Fibroblast of lung (primary cell): ENCODE measurements at regions not wholly inside any gene's neighbourhood (a gene's known extent, or its start where the extent isn't known, plus 50 kb on each side); places are given as distances from the start of the nearest gene placed in this dataset.
A peak's percentile ranks its signal among the peaks of the same experiment; 100 is the strongest.
"Not testable (repeated sequence)": the region's sequence is repeated elsewhere in the genome, so short reads cannot be mapped to it uniquely, and the experiment has no call there.

Source experiments
- DNase-seq, 2 donors: peaks; one replicate each; pipeline versions ENCODE4 v3.0.0 to v3.0.0-alpha.2; 2010; ENCODE audit warnings: low read depth in 2 of 2
- H2AFZ ChIP-seq: 2 replicates; pipeline ENCODE4 v1.5.1; 2012; ENCODE audit warnings: low read length, control low read depth, inconsistent platforms
- H3K27ac ChIP-seq: 2 replicates; pipeline ENCODE4 v1.5.1; 2011; ENCODE audit warnings: low read length, control low read depth; ENCODE audit not compliant: insufficient read depth
- H3K27me3 ChIP-seq: 2 replicates; pipeline ENCODE4 v1.5.1; 2011; ENCODE audit warnings: mild to moderate bottlenecking, low read length; ENCODE audit not compliant: control insufficient read depth, insufficient read depth
- H3K36me3 ChIP-seq: 2 replicates; pipeline ENCODE4 v1.5.1; 2011; ENCODE audit warnings: low read length; ENCODE audit not compliant: control insufficient read depth, insufficient read depth
- H3K4me1 ChIP-seq: 2 replicates; pipeline ENCODE4 v1.5.1; 2011; ENCODE audit warnings: low read length; ENCODE audit not compliant: control insufficient read depth, insufficient read depth; ENCODE audit errors: extremely low read depth
- H3K4me2 ChIP-seq: 2 replicates; pipeline ENCODE4 v1.5.1; 2011; ENCODE audit warnings: low read length, control low read depth; ENCODE audit not compliant: insufficient read depth; ENCODE audit errors: extremely low read depth
- H3K4me3 ChIP-seq, 4 experiments: fragments of 200-600 bp in 1 of 4; sonication (generic) in 1 of 4; replicated peaks in 1 of 4; 2 replicates each; pipeline ENCODE4 v1.5.1; 2011 to 2016; ENCODE audit warnings: low read length in 4 of 4, low read depth in 3 of 4, mild to moderate bottlenecking in 3 of 4, control low read depth in 2 of 4, inconsistent platforms in 1 of 4, mixed read lengths in 1 of 4; ENCODE audit not compliant: insufficient read depth in 1 of 4; ENCODE audit errors: control extremely low read depth in 1 of 4
- H3K79me2 ChIP-seq: 2 replicates; pipeline ENCODE4 v1.5.1; 2012; ENCODE audit warnings: mild to moderate bottlenecking, low read length, inconsistent platforms; ENCODE audit not compliant: control insufficient read depth, insufficient read depth
- H3K9ac ChIP-seq: 2 replicates; pipeline ENCODE4 v1.5.1; 2011; ENCODE audit warnings: mild to moderate bottlenecking, low read length, control low read depth; ENCODE audit not compliant: insufficient read depth
- H3K9me3 ChIP-seq: 2 replicates; pipeline ENCODE4 v1.5.1; 2012; ENCODE audit warnings: low read depth, low read length; ENCODE audit not compliant: control insufficient read depth, insufficient read depth
- H4K20me1 ChIP-seq: 2 replicates; pipeline ENCODE4 v1.5.1; 2011; ENCODE audit warnings: low read length; ENCODE audit not compliant: control insufficient read depth, insufficient read depth; ENCODE audit errors: extremely low read depth
- EZH2 ChIP-seq: IDR thresholded peaks from 2 replicates; pipeline ENCODE4 v1.5.1; 2012; ENCODE audit warnings: low read length, control low read depth, mild to moderate bottlenecking; ENCODE audit errors: missing control alignments
- TF ChIP-seq, protein P1 (sequence below), 2 donors: IDR thresholded peaks in 1 of 2; conservative IDR thresholded peaks in 1 of 2; 1 replicate in 1 of 2; 2 replicates in 1 of 2; pipeline ENCODE4 v1.5.1; 2011 to 2012; ENCODE audit warnings: low read length in 2 of 2, control low read depth in 1 of 2, inconsistent platforms in 1 of 2, low read depth in 1 of 2, mild to moderate bottlenecking in 1 of 2

DNA sequence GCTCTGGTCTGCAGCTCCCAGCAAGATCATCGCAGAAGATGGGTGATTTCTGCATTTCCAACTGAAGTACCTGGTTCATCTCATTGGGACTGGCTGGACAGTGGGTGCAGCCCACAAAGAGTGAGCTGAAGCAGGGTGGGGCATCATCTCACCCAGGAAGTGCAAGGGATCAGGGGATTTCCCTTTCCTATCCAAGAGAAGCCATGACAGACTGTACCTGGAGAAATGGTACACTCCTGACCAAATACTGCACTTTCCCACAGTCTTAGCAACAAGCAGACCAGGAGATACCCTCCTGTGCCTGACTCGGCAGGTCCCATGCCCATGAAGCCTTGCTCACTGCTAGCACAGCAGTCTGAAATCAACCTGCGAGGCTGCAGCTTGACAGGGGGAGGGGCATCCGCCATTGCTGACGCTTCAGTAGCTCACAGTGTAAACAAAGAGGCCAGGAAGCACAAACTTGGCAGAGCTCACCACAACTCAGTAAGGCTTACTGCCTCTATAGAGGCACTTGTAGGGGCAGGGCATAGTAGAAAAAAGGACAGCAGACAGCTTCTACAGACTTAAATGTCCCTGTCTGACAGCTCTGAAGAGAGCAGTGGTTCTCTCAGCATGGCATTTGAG lies 60.5 kb downstream of the AREG start:
- H4K20me1 ChIP-seq, H3K27ac ChIP-seq, H3K27me3 ChIP-seq, H3K79me2 ChIP-seq, H3K9ac ChIP-seq, H3K36me3 ChIP-seq, H3K4me3 ChIP-seq, H3K9me3 ChIP-seq: not testable (repeated sequence)
- peak overlapping the region; percentile 80 for H2AFZ ChIP-seq
- H3K4me1 ChIP-seq, result peaks cover 11% of the 10 kb centered on the region
- peak overlapping the region; percentile 15 for H3K4me2 ChIP-seq
- peak; percentile 64 to 90 for DNase-seq

DNA sequence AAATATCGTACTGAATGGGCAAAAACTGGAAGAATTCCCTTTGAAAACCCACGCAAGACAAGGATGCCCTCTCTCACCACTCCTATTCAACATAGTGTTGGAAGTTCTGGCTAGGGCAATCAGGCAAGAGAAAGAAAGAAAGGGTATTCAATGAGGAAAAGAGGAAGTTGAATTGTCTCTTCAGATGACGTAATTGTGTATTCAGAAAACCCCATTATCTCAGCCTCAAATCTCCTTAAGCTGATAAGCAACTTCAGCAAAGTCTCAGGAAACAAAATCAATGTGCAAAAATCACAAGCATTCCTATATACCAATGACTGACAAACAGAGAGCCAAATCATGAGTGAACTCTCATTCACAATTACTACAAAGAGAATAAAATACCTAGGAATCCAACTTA lies 64.4 kb downstream of the AREG start:
- H3K27me3 ChIP-seq, H3K9ac ChIP-seq, H3K9me3 ChIP-seq, H3K36me3 ChIP-seq, H3K4me3 ChIP-seq, H4K20me1 ChIP-seq, H3K4me1 ChIP-seq, H3K79me2 ChIP-seq, H3K4me2 ChIP-seq, H3K27ac ChIP-seq, H2AFZ ChIP-seq, DNase-seq: not testable (repeated sequence)

- no peak overlapping the region for H2AFZ ChIP-seq
Measured at GRCh38 chr4:74516303-74516702, 71.4 kb downstream of the AREG start.

DNA sequence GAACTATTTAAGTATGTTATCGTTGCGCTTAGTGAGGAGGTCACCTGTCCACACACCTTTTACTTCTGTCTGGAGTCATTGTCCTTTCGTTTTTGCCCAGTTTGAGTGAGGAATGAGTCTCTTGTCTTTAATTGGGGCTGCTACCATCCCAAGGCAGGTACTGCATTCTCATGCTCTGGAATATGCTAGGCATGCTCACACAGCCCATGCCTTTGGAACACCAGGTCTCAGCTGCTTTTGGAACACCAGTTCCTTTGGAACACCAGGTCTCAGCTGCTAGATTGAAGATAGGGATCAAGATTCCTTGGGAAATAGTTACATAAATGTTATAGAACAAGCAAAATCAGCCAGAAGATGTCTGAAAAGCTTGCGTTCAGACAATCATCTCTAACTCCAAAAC lies 73.1 kb downstream of the AREG start:
- Histone ChIP-seq H3K36me3 (no peaks in the 10 kb centered on the region), H3K4me3 (no peak overlapping the region), H3K79me2 (no peaks in the 10 kb centered on the region), H4K20me1 (no peaks in the 10 kb centered on the region), H3K27ac (no peak overlapping the region), H3K9ac (no peak overlapping the region), H2AFZ (no peak overlapping the region), H3K4me2 (no peak overlapping the region), H3K4me1 (no peaks in the 10 kb centered on the region), H3K27me3 (no peaks in the 10 kb centered on the region), H3K9me3 (no peaks in the 10 kb centered on the region)
- no peak for DNase-seq
- TF ChIP-seq, protein P1, sequence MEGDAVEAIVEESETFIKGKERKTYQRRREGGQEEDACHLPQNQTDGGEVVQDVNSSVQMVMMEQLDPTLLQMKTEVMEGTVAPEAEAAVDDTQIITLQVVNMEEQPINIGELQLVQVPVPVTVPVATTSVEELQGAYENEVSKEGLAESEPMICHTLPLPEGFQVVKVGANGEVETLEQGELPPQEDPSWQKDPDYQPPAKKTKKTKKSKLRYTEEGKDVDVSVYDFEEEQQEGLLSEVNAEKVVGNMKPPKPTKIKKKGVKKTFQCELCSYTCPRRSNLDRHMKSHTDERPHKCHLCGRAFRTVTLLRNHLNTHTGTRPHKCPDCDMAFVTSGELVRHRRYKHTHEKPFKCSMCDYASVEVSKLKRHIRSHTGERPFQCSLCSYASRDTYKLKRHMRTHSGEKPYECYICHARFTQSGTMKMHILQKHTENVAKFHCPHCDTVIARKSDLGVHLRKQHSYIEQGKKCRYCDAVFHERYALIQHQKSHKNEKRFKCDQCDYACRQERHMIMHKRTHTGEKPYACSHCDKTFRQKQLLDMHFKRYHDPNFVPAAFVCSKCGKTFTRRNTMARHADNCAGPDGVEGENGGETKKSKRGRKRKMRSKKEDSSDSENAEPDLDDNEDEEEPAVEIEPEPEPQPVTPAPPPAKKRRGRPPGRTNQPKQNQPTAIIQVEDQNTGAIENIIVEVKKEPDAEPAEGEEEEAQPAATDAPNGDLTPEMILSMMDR (conservative IDR thresholded peaks at IDR 0.05 in 1 of 2, IDR thresholded peaks at IDR 0.05 in 1 of 2; ENCODE audit: low read depth in 1 of 2, low read length in 2 of 2), result no peak
- TF ChIP-seq EZH2, result no peak

More at GRCh38 chr4:74516303-74516702, 71.4 kb downstream of the AREG start:
- Histone ChIP-seq H3K36me3 (no peaks in the 10 kb centered on the region), H3K9ac (no peak overlapping the region), H3K4me1 (no peaks in the 10 kb centered on the region), H3K79me2 (no peaks in the 10 kb centered on the region), H3K27me3 (no peaks in the 10 kb centered on the region), H3K4me3 (no peak overlapping the region), H3K4me2 (no peak overlapping the region), H4K20me1 (no peaks in the 10 kb centered on the region), H3K27ac (no peak overlapping the region), H3K9me3 (no peaks in the 10 kb centered on the region)
- peak; percentile 52 to 61 for DNase-seq
- no peak for TF ChIP-seq EZH2
- TF ChIP-seq, protein P1 (conservative IDR thresholded peaks at IDR 0.05 in 1 of 2, IDR thresholded peaks at IDR 0.05 in 1 of 2; ENCODE audit: low read depth in 1 of 2, low read length in 2 of 2), result no peak
